Activated CD4-positive, alpha-beta T cell treated with anti-CD3 and anti-CD28 coated beads for 36 hours (primary cell): ENCODE measurements at regions not wholly inside any gene's neighbourhood (a gene's known extent, or its start where the extent isn't known, plus 50 kb on each side); places are given as distances from the start of the nearest gene placed in this dataset.
"Not testable (repeated sequence)": the region's sequence is repeated elsewhere in the genome, so short reads cannot be mapped to it uniquely, and the experiment has no call there.

Source experiments
- ATAC-seq: fragments of 200-7000 bp; cut with Tn5 transposase; one replicate; pipeline ENCODE4 v1.10.0; 2021; ENCODE audit warnings: mild to moderate bottlenecking, moderate library complexity
- CTCF ChIA-PET: fragments of 350-600 bp; sonication (Branson Sonifier 250); formaldehyde crosslinking; loops from one replicate; lab custom pipeline; 2021; ENCODE audit warnings: antibody characterized with exemption; lab: Charles Lee
- POLR2A ChIA-PET: fragments of 350-600 bp; sonication (Branson Sonifier 250); formaldehyde crosslinking; loops from one replicate; lab custom pipeline; 2021; ENCODE audit warnings: antibody characterized with exemption, inconsistent platforms; lab: Charles Lee
- DNase-seq: peaks from one replicate; pipeline ENCODE4 v3.0.0-alpha.2; 2020
- H3K27ac Mint-ChIP-seq: one replicate; pipeline ENCODE4 v1.8.0; 2021; ENCODE audit warnings: mixed read lengths
- H3K27me3 Mint-ChIP-seq: one replicate; pipeline ENCODE4 v1.8.0; 2021; ENCODE audit warnings: mixed read lengths
- H3K36me3 Mint-ChIP-seq: one replicate; pipeline ENCODE4 v1.8.0; 2021; ENCODE audit warnings: low read depth, mixed read lengths
- H3K4me1 Mint-ChIP-seq: one replicate; pipeline ENCODE4 v1.8.0; 2021; ENCODE audit warnings: mixed read lengths
- H3K4me3 Mint-ChIP-seq: one replicate; pipeline ENCODE4 v1.8.0; 2021; ENCODE audit warnings: mild to moderate bottlenecking, moderate library complexity, mixed read lengths
- H3K9me3 Mint-ChIP-seq: one replicate; pipeline ENCODE4 v1.8.0; 2021; ENCODE audit warnings: low read depth, mixed read lengths
- intact Hi-C, 2 experiments: fragments of 100-400 bp; cut with DNase I in 1 of 2; cut with micrococcal nuclease in 1 of 2; formaldehyde crosslinking; loops; one replicate each; pipeline versions ENCODE4 v1.14.2 to v1.15.1; 2022 to 2024; cut with DNase I, micrococcal nuclease

- peaks cover 15% of the 10 kb centered on the region for H3K9me3 Mint-ChIP-seq
- H3K4me1 Mint-ChIP-seq = no peaks in the 10 kb centered on the region
- CTCF ChIA-PET = no interaction called here
- H3K27ac Mint-ChIP-seq = no peak overlapping the region
- DNase-seq = no peak
- no peaks in the 10 kb centered on the region for H3K36me3 Mint-ChIP-seq
- ATAC-seq = no peak
- H3K27me3 Mint-ChIP-seq = peaks cover 2% of the 10 kb centered on the region
- POLR2A ChIA-PET = no interaction called here
- H3K4me3 Mint-ChIP-seq = no peak overlapping the region
- intact Hi-C loops = no loop called here
Observed at GRCh38 chr9:108039493-108039892, 549.9 kb upstream of the KLF4 start.

- Mint-ChIP-seq H3K27ac (no peak overlapping the region), H3K4me3 (no peak overlapping the region), H3K9me3 (peaks cover 12% of the 10 kb centered on the region), H3K27me3 (peaks cover 2% of the 10 kb centered on the region), H3K4me1 (no peaks in the 10 kb centered on the region), H3K36me3 (no peaks in the 10 kb centered on the region)
- no peak for DNase-seq
- CTCF ChIA-PET = no interaction called here
- intact Hi-C loops = no loop called here
- POLR2A ChIA-PET = no interaction called here
- ATAC-seq = no peak
Observed at GRCh38 chr9:108039012-108039411, 549.4 kb upstream of the KLF4 start.

GRCh38 chr9:108035487-108035886 is 545.9 kb upstream of the KLF4 start:
- no peak overlapping the region for H3K4me3 Mint-ChIP-seq

GRCh38 chr9:108033976-108034964 is 544.7 kb upstream of the KLF4 start:
- ChIA-PET CTCF (no interaction called here), POLR2A (no interaction called here)
- peaks cover 10% of the 10 kb centered on the region for H3K9me3 Mint-ChIP-seq
- peaks cover 2% of the 10 kb centered on the region for H3K27me3 Mint-ChIP-seq
- H3K27ac Mint-ChIP-seq = no peak overlapping the region
- DNase-seq (no peak), ATAC-seq (no peak)
- H3K36me3 Mint-ChIP-seq = no peaks in the 10 kb centered on the region
- no peak overlapping the region for H3K4me3 Mint-ChIP-seq
- H3K4me1 Mint-ChIP-seq = no peaks in the 10 kb centered on the region
- intact Hi-C loops = no loop called here

More at GRCh38 chr9:108035487-108035886, 545.9 kb upstream of the KLF4 start:
- CTCF ChIA-PET = no interaction called here
- no peaks in the 10 kb centered on the region for H3K4me1 Mint-ChIP-seq
- no peak for DNase-seq
- no peak for ATAC-seq
- H3K27ac Mint-ChIP-seq = no peak overlapping the region
- H3K9me3 Mint-ChIP-seq = peaks cover 10% of the 10 kb centered on the region
- no peaks in the 10 kb centered on the region for H3K36me3 Mint-ChIP-seq
- intact Hi-C loops = no loop called here
- peaks cover 2% of the 10 kb centered on the region for H3K27me3 Mint-ChIP-seq
- POLR2A ChIA-PET = no interaction called here

GRCh38 chr9:108032079-108032478 is 542.5 kb upstream of the KLF4 start:
- H3K9me3 Mint-ChIP-seq, ATAC-seq, H3K36me3 Mint-ChIP-seq, intact Hi-C loops, DNase-seq, CTCF ChIA-PET, H3K27me3 Mint-ChIP-seq, POLR2A ChIA-PET, H3K4me1 Mint-ChIP-seq, H3K27ac Mint-ChIP-seq, H3K4me3 Mint-ChIP-seq: not testable (repeated sequence)

- CTCF ChIA-PET, ATAC-seq, H3K27me3 Mint-ChIP-seq, POLR2A ChIA-PET, H3K36me3 Mint-ChIP-seq, H3K27ac Mint-ChIP-seq, DNase-seq, intact Hi-C loops, H3K4me1 Mint-ChIP-seq, H3K9me3 Mint-ChIP-seq, H3K4me3 Mint-ChIP-seq: not testable (repeated sequence)
Observed at GRCh38 chr9:108031221-108031620, 541.7 kb upstream of the KLF4 start.

- CTCF ChIA-PET = not testable (repeated sequence)
Observed at GRCh38 chr9:108026718-108027117, 537.1 kb upstream of the KLF4 start.

GRCh38 chr9:108024604-108025003 is 535.0 kb upstream of the KLF4 start:
- H3K4me3 Mint-ChIP-seq = no peak overlapping the region

More at GRCh38 chr9:108026718-108027117, 537.1 kb upstream of the KLF4 start:
- H3K4me1 Mint-ChIP-seq, ATAC-seq, POLR2A ChIA-PET, H3K4me3 Mint-ChIP-seq, intact Hi-C loops, H3K27ac Mint-ChIP-seq, DNase-seq, H3K27me3 Mint-ChIP-seq, H3K9me3 Mint-ChIP-seq, H3K36me3 Mint-ChIP-seq: not testable (repeated sequence)

GRCh38 chr9:108022246-108022935 is 532.8 kb upstream of the KLF4 start:
- no peak for ATAC-seq
- H3K27me3 Mint-ChIP-seq = no peaks in the 10 kb centered on the region
- POLR2A ChIA-PET = no interaction called here

More at GRCh38 chr9:108024604-108025003, 535.0 kb upstream of the KLF4 start:
- ATAC-seq (no peak), DNase-seq (no peak)
- no peaks in the 10 kb centered on the region for H3K27me3 Mint-ChIP-seq
- ChIA-PET CTCF (no interaction called here), POLR2A (no interaction called here)
- H3K4me1 Mint-ChIP-seq = no peaks in the 10 kb centered on the region
- H3K27ac Mint-ChIP-seq = no peak overlapping the region
- intact Hi-C loops = no loop called here
- H3K36me3 Mint-ChIP-seq = no peaks in the 10 kb centered on the region
- peaks cover 1% of the 10 kb centered on the region for H3K9me3 Mint-ChIP-seq

GRCh38 chr9:108021096-108021710 is 531.6 kb upstream of the KLF4 start:
- Mint-ChIP-seq H3K9me3 (peaks cover 1% of the 10 kb centered on the region), H3K4me1 (no peaks in the 10 kb centered on the region), H3K4me3 (no peak overlapping the region), H3K27ac (no peak overlapping the region), H3K27me3 (no peaks in the 10 kb centered on the region), H3K36me3 (no peaks in the 10 kb centered on the region)
- CTCF ChIA-PET = no interaction called here
- ATAC-seq (no peak), DNase-seq (no peak)
- POLR2A ChIA-PET = no interaction called here
- intact Hi-C loops = no loop called here

More at GRCh38 chr9:108022246-108022935, 532.8 kb upstream of the KLF4 start:
- H3K27ac Mint-ChIP-seq = no peak overlapping the region
- H3K4me3 Mint-ChIP-seq = no peak overlapping the region
- peaks cover 1% of the 10 kb centered on the region for H3K9me3 Mint-ChIP-seq
- H3K4me1 Mint-ChIP-seq = no peaks in the 10 kb centered on the region
- no peaks in the 10 kb centered on the region for H3K36me3 Mint-ChIP-seq
- intact Hi-C loops = no loop called here
- CTCF ChIA-PET = no interaction called here
- no peak for DNase-seq

GRCh38 chr9:108019821-108020220 is 530.3 kb upstream of the KLF4 start:
- H3K27me3 Mint-ChIP-seq = no peaks in the 10 kb centered on the region
- no peak for DNase-seq
- no peaks in the 10 kb centered on the region for H3K36me3 Mint-ChIP-seq
- H3K4me3 Mint-ChIP-seq = no peak overlapping the region
- no peak for ATAC-seq
- H3K4me1 Mint-ChIP-seq = no peaks in the 10 kb centered on the region
- H3K27ac Mint-ChIP-seq = no peak overlapping the region
- no peaks in the 10 kb centered on the region for H3K9me3 Mint-ChIP-seq
- POLR2A ChIA-PET = no interaction called here
- CTCF ChIA-PET = no interaction called here
- intact Hi-C loops = no loop called here
